SK-N-MC (cell line): ENCODE measurements at regions not wholly inside any gene's neighbourhood (a gene's known extent, or its start where the extent isn't known, plus 50 kb on each side); places are given as distances from the start of the nearest gene placed in this dataset.

Experiments
- DNase-seq: peaks from one replicate; pipeline ENCODE4 v3.0.0-alpha.2; 2011; ENCODE audit warnings: low read depth, low spot score
- H3K27ac ChIP-seq: fragments of 200-600 bp; sonication (generic); 2 replicates; pipeline ENCODE4 v1.5.1; 2016; ENCODE audit warnings: mixed run types
- H3K36me3 ChIP-seq: fragments of 200-600 bp; sonication (generic); 2 replicates; pipeline ENCODE4 v1.6.1; 2017; ENCODE audit warnings: antibody characterized with exemption, low read length, mixed read lengths; ENCODE audit not compliant: insufficient read depth
- H3K4me3 ChIP-seq: fragments of 200-600 bp; sonication (generic); 2 replicates; pipeline ENCODE4 v1.5.1; 2016
- H3K9ac ChIP-seq: fragments of 200-600 bp; sonication (generic); 2 replicates; pipeline ENCODE4 v1.8.0; 2017; ENCODE audit warnings: mixed run types, mixed read lengths; ENCODE audit not compliant: insufficient read length
- H3K9me3 ChIP-seq: fragments of 200-600 bp; sonication (generic); 2 replicates; pipeline ENCODE4 v1.6.1; 2017; ENCODE audit warnings: low read depth, mild to moderate bottlenecking, antibody characterized with exemption, low read length, moderate library complexity, mixed read lengths
- EZH2 ChIP-seq: fragments of 200-600 bp; sonication (generic); IDR thresholded peaks from one replicate; pipeline ENCODE4 v1.6.1; 2017; ENCODE audit warnings: antibody characterized with exemption
- FOXP2 ChIP-seq: optimal IDR thresholded peaks from 2 replicates; pipeline ENCODE3; 2011; ENCODE audit warnings: mild to moderate bottlenecking, moderate library complexity; ENCODE audit not compliant: insufficient read depth; ENCODE audit errors: extremely low read length, control extremely low read depth
- POLR2AphosphoS5 ChIP-seq: IDR thresholded peaks from 2 replicates; pipeline ENCODE4 v1.6.1; 2012; ENCODE audit warnings: mild to moderate bottlenecking, low read depth, low read length, borderline replicate concordance

- H3K9me3 ChIP-seq = no peaks in the 10 kb centered on the region
- H3K36me3 ChIP-seq = no peaks in the 10 kb centered on the region
- TF ChIP-seq POLR2AphosphoS5 = no peak
- no peak for TF ChIP-seq FOXP2
- TF ChIP-seq EZH2 = no peak
- no peak overlapping the region for H3K4me3 ChIP-seq
- no peak overlapping the region for H3K9ac ChIP-seq
- H3K27ac ChIP-seq = no peak overlapping the region
- no peak for DNase-seq
These were observed 233.3 kb downstream of the SNRPN start for GRCh38 chr15:25188051-25188450.

- H3K9me3 ChIP-seq = no peaks in the 10 kb centered on the region
- TF ChIP-seq POLR2AphosphoS5 = no peak
- no peak for TF ChIP-seq FOXP2
- TF ChIP-seq EZH2 = no peak
- H3K9ac ChIP-seq = no peak overlapping the region
- H3K27ac ChIP-seq = no peak overlapping the region
- H3K4me3 ChIP-seq = no peak overlapping the region
- H3K36me3 ChIP-seq = no peaks in the 10 kb centered on the region
- no peak for DNase-seq
These were observed 233.8 kb downstream of the SNRPN start for GRCh38 chr15:25188551-25189101.

GRCh38 chr15:25189551-25189950 lies 234.8 kb downstream of the SNRPN start:
- Histone ChIP-seq H3K27ac (no peak overlapping the region), H3K4me3 (no peak overlapping the region), H3K9me3 (no peaks in the 10 kb centered on the region), H3K9ac (no peak overlapping the region), H3K36me3 (no peaks in the 10 kb centered on the region)
- DNase-seq = no peak
- no peak for TF ChIP-seq FOXP2
- no peak for TF ChIP-seq POLR2AphosphoS5
- TF ChIP-seq EZH2 = no peak

- H3K9me3 ChIP-seq = no peaks in the 10 kb centered on the region
- H3K36me3 ChIP-seq = no peaks in the 10 kb centered on the region
- no peak for DNase-seq
- TF ChIP-seq EZH2 = no peak
- no peak for TF ChIP-seq FOXP2
- no peak for TF ChIP-seq POLR2AphosphoS5
- H3K27ac ChIP-seq = no peak overlapping the region
- no peak overlapping the region for H3K4me3 ChIP-seq
- H3K9ac ChIP-seq = no peak overlapping the region
These were observed 237.9 kb downstream of the SNRPN start for GRCh38 chr15:25192651-25193050.

GRCh38 chr15:25207369-25207768 lies 231.5 kb downstream of the UBE3A start:
- TF ChIP-seq FOXP2 (no peak), POLR2AphosphoS5 (no peak), EZH2 (no peak)
- DNase-seq = no peak
- Histone ChIP-seq H3K9me3 (no peaks in the 10 kb centered on the region), H3K36me3 (no peaks in the 10 kb centered on the region), H3K9ac (no peak overlapping the region), H3K27ac (no peak overlapping the region), H3K4me3 (no peak overlapping the region)

- no peak overlapping the region for H3K9ac ChIP-seq
- DNase-seq = no peak
- no peaks in the 10 kb centered on the region for H3K36me3 ChIP-seq
- no peaks in the 10 kb centered on the region for H3K9me3 ChIP-seq
- H3K4me3 ChIP-seq = no peak overlapping the region
- H3K27ac ChIP-seq = no peak overlapping the region
- TF ChIP-seq POLR2AphosphoS5 (no peak), EZH2 (no peak), FOXP2 (no peak)
These were observed 230.1 kb downstream of the UBE3A start for GRCh38 chr15:25208735-25209134.

GRCh38 chr15:25220834-25221233 lies 218.0 kb downstream of the UBE3A start:
- H3K9ac ChIP-seq = no peak overlapping the region

GRCh38 chr15:25224396-25224795 lies 214.4 kb downstream of the UBE3A start:
- no peak for DNase-seq
- TF ChIP-seq EZH2 = no peak
- TF ChIP-seq FOXP2 = no peak
- no peak for TF ChIP-seq POLR2AphosphoS5
- Histone ChIP-seq H3K9ac (no peak overlapping the region), H3K36me3 (no peaks in the 10 kb centered on the region), H3K4me3 (no peak overlapping the region), H3K27ac (no peak overlapping the region), H3K9me3 (no peaks in the 10 kb centered on the region)

More at GRCh38 chr15:25220834-25221233, 218.0 kb downstream of the UBE3A start:
- no peak overlapping the region for H3K27ac ChIP-seq
- no peaks in the 10 kb centered on the region for H3K36me3 ChIP-seq
- no peak for DNase-seq
- H3K4me3 ChIP-seq = no peak overlapping the region
- TF ChIP-seq EZH2 (no peak), FOXP2 (no peak), POLR2AphosphoS5 (no peak)
- no peaks in the 10 kb centered on the region for H3K9me3 ChIP-seq

- Histone ChIP-seq H3K36me3 (no peaks in the 10 kb centered on the region), H3K9me3 (no peaks in the 10 kb centered on the region), H3K9ac (no peak overlapping the region), H3K27ac (no peak overlapping the region), H3K4me3 (no peak overlapping the region)
- no peak for DNase-seq
- no peak for TF ChIP-seq POLR2AphosphoS5
- TF ChIP-seq FOXP2 = no peak
- no peak for TF ChIP-seq EZH2
These were observed 212.5 kb downstream of the UBE3A start for GRCh38 chr15:25226360-25226759.
